ENCODE measurements at regions not wholly inside any gene's neighbourhood (a gene's known extent, or its start where the extent isn't known, plus 50 kb on each side); places are given as distances from the start of the nearest gene placed in this dataset.
A peak's percentile ranks its signal among the peaks of the same experiment; 100 is the strongest.
"Not testable (repeated sequence)": the region's sequence is repeated elsewhere in the genome, so short reads cannot be mapped to it uniquely, and the experiment has no call there.

- no peak for DNase-seq
Observed at GRCh38 chr20:53681352-53682212, 87.9 kb upstream of the ZNF217 start.

GRCh38 chr20:53679597-53680309, 86.1 kb upstream of the ZNF217 start:
- no peak for DNase-seq

GRCh38 chr20:53678990-53679596, 85.5 kb upstream of the ZNF217 start:
- no peak for DNase-seq

GRCh38 chr20:53678315-53678989, 84.8 kb upstream of the ZNF217 start:
- DNase-seq = no peak

- DNase-seq = no peak
Observed at GRCh38 chr20:53677447-53678314, 84.0 kb upstream of the ZNF217 start.

GRCh38 chr20:53676987-53677386, 83.3 kb upstream of the ZNF217 start:
- no peak for DNase-seq

GRCh38 chr20:53676519-53676822, 82.8 kb upstream of the ZNF217 start:
- no peak for DNase-seq

- DNase-seq = no peak
Observed at GRCh38 chr20:53672484-53673129, 79.0 kb upstream of the ZNF217 start.

- DNase-seq = no peak
Observed at GRCh38 chr20:53671370-53671769, 77.7 kb upstream of the ZNF217 start.

GRCh38 chr20:53669517-53670313, 76.1 kb upstream of the ZNF217 start:
- DNase-seq = not testable (repeated sequence)

GRCh38 chr20:53668992-53669391, 75.4 kb upstream of the ZNF217 start:
- no peak for DNase-seq

- DNase-seq = no peak
Observed at GRCh38 chr20:53666144-53666543, 72.5 kb upstream of the ZNF217 start.

GRCh38 chr20:53664121-53664520, 70.5 kb upstream of the ZNF217 start:
- DNase-seq = no peak

- DNase-seq = not testable (repeated sequence)
Observed at GRCh38 chr20:53663521-53663920, 69.9 kb upstream of the ZNF217 start.

- no peak for DNase-seq
Observed at GRCh38 chr20:53662595-53662994, 69.0 kb upstream of the ZNF217 start.

GRCh38 chr20:53660947-53661381, 67.3 kb upstream of the ZNF217 start:
- no peak for DNase-seq

GRCh38 chr20:53660078-53660909, 66.7 kb upstream of the ZNF217 start:
- DNase-seq = peak; percentile 8

GRCh38 chr20:53658973-53659372, 65.3 kb upstream of the ZNF217 start:
- no peak for DNase-seq

- no peak for DNase-seq
Observed at GRCh38 chr20:53658322-53658721, 64.7 kb upstream of the ZNF217 start.

GRCh38 chr20:53657732-53658131, 64.1 kb upstream of the ZNF217 start:
- no peak for DNase-seq
